ENCODE measurements at regions not wholly inside any gene's neighbourhood (a gene's known extent, or its start where the extent isn't known, plus 50 kb on each side); places are given as distances from the start of the nearest gene placed in this dataset.
"Not testable (repeated sequence)": the region's sequence is repeated elsewhere in the genome, so short reads cannot be mapped to it uniquely, and the experiment has no call there.

DNA sequence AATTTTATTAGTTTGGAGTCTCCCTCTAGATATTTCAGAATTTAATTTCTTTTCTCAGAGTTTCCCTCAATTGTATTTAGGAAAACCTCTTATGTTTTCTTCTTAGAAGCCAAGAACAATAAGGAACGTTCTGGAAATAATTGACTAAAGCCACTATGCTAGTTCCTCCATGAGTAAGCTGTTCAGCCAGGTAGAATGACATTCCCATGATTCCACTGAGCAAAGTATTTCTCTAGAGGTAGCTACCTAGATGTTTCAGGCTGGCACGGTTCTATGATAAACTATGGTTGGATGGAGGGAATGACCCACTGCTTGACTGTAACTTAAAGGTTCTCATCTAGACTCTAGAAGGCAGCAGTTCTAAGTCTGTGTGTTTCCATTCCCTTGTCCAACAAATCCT lies 62.4 kb downstream of the CLDN17 start:
- DNase-seq = no peak

DNA sequence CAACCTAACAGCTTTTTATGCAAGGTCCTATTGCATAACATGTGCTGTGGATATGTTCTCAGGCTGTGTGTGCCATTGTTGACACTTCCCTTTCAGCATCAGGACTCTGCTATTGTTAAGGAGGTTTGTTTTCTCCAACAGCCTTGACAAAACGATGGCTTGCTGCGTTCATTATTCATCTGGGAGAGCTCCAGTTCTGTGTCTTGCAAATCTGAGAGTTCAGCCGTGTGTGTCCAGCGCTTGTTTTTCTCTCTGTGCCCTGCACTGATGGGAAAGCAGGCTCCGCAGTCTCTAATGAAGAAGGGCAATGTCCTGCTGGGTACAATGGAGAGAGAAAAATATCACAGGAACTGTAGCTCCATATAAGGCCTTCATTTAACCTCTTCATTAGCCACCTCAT lies 63.7 kb downstream of the CLDN17 start:
- DNase-seq = peak; percentile 8

DNA sequence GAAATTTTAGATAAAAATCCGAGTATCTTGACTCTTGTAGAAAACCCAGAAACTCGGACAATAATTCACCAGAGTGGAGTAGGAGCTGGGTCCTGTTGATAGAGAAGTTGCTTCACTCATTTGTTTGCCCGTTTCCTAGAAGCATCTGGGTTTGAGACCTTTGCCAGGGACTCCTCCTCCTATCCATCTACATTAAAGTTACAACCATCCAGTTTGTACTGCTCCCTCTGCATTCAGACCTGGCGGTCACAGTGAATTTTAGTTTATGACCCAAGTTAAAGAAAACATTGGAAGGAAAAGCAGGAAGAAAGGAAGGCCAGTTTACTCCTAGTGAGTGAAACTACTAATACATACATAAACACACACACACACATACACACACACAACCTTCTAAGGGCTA lies 64.6 kb downstream of the CLDN17 start:
- no peak for DNase-seq

DNA sequence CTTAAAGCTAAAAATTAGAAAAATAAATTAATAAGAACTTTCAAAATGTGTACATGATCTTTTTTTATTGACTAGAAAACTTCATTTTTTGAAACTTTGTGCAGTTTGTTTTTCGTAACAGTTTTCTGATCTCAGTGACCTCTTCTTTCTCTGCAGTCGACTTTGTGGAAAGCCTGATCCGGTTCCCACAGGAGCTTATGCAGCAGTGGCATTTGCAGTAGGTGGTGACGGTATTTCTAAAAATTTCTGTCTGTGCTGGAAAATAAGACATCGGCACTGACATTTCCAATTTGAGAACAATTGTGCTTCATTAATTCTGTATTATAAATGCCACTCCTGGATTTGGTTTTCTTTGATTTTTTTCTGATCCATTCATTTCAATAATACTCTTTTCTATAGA lies 68.8 kb downstream of the CLDN17 start:
- DNase-seq = no peak

DNA sequence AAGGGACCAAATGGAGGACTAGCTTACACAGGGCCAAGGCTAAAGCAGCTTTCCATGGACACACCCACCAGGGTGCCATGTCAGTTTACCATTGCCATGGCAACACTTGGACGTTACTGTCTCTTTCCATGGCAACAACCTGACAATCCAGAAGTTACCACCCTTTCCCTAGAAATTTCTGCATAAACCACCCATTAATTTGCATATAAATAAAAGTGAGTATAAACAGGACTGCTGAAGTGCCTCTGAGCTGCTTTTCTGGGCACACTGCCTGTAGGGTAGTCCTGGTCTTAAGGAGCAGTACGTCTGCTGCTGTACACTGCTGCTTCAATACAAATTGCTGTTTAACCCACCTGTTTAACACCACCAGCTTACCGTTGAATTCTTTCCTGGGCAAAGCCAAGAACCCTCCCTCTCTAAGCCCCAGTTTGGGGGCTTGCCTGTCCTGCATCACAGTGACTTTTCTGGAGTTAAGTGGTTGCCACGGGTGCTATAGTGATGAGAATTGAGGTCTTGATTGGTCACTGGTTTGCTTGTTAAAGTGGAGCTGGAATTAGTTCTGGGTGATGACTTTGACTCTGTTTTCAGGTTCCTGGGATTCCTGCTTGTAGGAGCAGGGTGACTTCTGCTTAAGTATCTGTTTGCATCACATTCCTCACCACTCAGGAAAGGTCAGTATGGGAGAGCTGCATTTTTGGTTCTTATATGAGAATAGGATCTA lies 83.2 kb downstream of the CLDN17 start:
- peak; percentile 6 for DNase-seq

DNA sequence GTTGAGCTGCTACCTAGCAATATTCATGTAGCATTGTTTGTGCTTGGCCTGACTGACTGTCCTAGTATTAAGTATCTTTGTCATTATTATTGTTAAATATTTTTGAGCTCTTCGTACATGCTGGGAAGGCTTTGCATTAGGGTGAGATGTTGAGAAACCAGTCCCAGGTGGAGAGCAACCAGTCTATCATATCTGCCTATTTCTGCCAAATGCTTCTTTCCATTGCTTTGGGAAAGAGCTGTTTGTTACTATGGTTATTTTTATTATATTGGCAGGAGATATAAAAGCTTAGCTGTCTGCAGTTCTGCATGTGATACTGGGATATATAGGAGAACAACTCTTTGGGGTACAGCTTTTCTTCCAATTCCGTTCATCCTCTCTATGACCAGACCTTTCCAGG lies 85.1 kb downstream of the CLDN17 start:
- no peak for DNase-seq

DNA sequence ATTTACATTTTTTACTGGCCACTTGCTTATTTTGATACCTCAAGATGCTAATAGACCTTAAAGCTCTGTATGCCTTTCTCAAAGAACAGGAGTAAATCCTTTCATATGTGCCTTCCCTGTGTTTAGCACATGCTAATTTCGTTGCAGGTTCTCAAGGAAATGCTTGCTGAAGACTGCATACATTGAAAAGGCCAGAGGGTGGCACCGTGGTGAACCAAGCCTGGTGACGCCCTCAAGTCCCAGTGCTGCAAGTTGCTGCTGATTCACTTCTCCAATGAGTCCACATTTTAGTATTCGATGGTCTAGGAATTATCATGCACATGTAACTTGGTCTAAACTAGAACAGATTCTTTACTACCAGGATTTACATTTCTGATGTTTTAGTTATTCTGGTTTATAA lies 94.1 kb downstream of the CLDN17 start:
- DNase-seq = no peak

DNA sequence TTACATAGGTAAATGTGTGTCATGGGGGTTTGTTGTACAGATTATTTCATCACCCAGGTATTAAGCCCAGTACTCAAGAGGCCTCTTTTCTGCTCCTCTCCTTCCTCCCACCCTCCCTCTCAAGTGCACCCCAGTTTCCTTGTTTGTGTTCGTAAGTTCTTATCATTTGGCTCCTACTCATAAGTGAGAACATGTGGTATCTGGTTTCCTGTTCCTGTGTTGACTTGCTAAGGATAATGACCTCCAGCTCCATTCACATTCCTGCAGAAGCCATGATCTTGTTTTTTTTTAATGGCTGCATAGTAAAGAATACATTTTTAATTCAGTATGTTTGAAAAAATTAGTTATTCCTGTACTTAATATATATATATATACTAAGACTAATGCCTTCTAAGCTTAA lies 107.7 kb downstream of the CLDN17 start:
- no peak for DNase-seq

DNA sequence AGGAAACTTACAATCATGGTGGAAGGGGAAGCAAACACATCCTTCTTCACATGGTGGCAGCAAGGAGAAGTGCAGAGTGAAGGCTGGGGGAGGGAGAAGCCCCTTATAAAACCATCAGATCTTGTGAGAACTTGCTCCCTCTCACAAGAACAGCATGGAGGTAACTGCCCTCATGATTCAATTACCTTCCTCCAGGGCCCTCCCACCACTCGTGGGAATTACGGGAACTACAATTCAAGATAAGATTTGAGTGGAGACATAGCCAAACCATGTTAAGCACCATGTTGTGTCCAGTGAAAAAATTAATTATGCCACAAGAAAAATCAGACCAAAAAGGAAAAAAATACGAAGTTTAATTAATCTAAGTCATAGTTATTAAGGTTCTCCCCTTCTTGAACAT lies 109.5 kb downstream of the CLDN17 start:
- DNase-seq = no peak

DNA sequence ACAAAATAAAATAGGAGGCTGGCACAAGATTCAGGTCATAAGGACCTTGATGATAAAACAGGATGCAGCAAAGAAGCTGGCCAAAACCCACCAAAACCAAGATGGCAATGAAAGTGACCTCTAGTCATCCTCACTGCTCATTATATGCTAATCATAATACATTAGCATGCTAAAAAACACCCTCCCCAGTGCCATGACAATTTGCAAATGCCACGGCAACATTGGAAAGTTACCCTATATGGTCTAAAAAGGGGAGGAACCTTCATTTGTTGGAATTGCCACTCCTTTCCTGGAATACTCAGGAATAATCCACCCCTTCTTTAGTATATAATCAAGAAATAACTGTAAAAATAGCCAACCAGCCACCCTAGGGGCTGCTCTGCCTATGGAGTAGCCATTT lies 108.8 kb upstream of the GRIK1 start:
- DNase-seq = no peak

DNA sequence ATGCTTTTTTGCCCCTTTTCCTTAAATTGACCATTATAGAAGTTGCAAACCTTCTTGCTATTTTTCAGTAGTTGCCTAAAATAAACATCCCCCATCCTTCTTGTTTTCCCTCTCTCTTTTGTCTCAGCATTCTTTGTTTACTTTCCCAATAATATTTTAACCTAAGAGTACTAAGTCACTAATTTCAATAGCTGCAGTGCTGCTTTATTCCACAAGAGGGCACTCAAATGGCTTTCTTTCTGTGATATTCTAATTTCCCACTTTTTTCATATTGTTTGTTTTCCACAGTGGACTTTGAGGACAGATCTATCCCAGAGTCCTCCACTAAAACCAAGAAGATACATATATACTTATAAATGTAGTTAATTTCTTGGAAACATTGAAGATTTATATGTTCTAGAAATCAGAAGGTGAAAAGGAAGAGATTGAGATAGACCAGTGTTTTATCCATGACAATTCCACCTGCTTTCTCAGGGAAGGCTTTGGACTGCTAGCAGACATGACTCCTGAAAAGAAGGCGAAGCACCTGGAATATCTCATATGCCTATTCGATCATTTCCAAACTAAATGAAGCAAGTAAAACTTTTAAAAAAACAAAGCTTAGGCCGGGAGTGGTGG lies 104.8 kb upstream of the GRIK1 start:
- peak; percentile 1 for DNase-seq

DNA sequence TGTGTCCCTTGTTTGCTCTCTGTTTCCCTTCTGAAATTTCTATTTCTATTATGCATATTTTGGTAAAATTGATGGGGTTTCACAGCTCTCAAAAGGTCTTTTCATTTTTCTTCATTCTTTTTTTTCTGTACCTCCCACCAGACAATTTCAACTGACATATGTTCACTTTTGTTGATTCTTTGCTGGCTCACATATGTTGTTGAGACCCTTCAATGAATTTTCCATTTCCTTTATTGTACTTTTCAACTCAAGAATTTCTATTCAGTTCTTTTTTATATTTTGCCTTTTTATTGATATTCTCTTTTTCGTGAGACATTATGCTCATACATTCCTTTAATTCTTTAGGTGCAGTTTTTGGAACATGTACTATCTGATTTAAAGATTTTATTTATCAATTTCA lies 102.6 kb upstream of the GRIK1 start:
- DNase-seq = no peak

DNA sequence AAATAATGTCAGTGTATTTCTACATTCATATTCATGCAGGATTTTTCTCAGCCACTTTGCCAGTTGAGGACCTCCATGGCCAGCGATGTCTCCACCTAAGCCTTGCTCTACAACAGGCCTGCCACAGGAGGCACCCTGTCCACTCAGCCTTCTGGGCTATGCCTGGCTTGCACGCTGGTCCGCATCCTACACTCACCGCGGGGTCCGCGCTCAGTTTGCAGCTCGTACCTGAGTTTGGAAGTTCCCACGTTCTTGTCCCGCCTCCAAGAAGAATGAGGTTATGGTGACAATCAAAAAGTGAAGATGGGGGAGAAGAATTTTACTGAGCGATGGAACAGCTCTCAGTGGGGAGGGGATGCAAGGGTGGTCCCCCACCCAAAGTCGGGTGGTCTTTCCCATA lies 93.6 kb upstream of the GRIK1 start:
- no peak for DNase-seq

DNA sequence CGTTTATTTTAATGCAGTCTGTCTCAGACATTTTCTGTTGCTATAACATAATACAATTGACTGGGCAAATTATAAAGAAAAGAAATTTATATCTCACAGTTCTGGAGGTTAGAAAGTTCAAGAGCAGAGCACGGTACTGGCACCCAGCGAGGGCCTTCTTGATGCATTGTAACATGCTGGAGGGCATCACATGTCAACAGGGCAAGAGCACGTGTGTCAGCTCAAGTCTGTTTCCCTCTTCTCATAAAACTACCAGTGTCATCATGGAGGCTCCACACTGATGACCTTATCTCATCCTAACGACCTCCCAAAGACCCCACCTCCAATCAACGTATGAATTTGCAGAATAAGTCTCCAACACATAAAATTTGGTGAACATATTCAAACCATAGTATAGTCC lies 90.6 kb upstream of the GRIK1 start:
- no peak for DNase-seq

DNA sequence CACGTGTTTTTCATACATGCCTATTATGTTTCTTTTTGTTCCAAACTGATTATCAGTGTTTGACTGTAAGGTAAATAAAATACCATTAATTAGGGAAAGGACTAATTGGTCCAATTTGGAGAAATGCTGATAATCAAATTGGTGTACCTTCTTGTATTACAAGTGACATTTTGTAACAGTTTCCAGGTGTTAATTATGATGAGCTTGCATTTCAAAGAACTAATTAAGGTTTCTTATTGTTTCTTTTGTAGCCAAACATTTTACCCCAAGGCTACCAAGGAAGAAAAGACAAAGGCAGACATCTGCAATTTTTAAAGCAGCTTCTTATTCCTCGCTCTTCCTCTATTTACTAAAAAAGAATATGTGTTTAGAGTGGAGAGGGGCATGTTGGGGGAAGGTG lies 88.7 kb upstream of the GRIK1 start:
- DNase-seq = no peak

DNA sequence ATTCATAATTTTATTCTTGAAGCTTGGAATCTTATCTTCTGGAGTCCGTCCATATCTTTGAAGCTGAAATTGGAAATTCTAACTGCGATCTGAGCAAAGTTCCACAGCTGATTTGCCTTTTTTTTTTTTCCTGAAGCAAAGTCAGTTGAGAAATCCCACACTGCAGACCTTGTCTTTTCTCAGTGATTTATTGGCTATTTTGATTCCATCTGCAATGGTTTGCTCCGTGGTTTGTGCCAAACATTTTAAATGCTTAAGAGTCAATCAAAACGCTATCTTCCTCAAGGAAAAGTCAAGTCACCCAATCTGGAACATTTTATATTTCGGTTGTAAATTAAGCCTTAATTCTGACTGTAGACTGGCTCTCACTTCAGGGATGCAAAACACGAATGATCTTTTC lies 88.2 kb upstream of the GRIK1 start:
- DNase-seq = no peak

DNA sequence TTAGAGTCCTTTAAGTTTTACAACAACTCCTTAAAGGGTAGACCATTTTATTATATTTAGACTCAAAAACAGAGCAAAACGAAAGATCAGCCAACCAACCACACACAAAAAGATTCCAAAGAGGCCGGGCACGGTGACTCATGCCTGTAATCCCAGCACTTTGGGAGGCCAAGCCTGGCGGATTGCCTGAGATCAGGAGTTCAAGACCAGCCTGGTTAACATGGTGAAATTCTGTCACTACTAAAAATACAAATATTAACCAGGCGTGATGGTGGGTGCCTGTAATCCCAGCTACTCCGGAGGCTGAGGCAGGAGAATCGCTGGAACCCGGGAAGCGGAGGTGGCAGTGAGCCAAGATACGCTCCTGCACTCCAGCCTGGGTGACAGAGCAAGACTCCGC lies 83.3 kb upstream of the GRIK1 start:
- DNase-seq = not testable (repeated sequence)

DNA sequence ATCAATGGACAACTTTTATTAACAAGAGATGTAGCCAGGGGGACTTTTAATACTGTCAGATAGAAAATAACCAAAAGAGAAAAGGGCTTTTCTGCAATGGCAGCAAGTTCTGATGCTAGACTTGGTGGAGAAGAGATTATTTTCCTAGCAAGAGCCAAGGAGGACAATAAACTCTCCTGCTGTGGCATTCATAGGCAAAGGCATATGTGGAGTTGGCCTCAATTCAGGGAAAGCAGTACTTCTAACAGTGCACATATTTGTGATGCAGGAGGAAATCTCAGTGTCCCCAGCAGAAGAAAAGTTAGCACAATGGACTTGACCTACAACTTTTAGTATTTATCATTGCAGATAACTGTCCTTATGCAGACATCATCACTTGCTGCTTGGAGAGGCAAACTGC lies 75.1 kb upstream of the GRIK1 start:
- no peak for DNase-seq

DNA sequence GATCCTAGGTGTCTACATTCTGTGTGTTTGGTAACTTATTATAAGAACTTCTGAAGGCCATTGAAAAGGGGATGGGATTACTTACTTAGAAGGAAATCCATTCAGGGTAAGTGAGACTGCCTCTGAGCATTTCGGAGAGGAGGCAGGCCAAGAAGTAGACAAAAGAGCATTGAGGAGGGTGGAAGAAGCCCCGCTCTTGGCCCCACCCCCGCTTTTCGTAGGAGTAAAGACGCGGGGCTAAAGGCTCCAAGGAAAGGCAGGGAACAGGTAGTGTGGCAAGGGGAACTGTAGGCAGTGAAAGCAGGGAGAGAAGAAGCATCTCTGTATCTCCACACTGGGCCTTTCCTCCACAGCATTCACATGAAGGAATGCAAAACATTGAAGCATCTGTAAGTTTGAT lies 51.8 kb upstream of the GRIK1 start:
- no peak for DNase-seq

DNA sequence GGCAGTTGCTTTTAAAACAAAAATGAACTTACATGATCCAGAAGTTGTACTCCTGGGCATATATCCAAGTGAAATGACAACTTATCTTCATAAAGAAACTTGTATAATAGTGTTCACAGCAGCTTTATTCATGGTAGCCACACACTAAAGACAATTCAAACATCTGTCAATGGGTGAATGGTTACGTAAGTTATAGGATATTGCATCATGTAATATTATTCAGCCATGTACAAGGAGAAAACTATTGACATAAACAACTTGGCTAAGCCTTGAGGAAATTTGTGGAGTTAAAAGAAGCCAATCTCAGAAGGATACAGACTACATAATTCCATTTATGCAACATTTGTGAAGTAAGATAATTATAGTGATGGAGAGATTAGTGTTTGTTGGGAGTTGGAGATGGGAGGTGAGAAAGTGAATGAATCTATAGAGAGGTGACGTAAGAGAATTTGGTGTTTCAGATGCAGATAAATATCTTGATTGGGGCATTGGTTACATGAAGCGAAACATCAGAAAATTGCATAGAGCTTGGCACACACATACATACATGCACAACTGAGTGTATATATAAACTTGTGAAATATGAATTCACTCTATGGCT lies 49.9 kb upstream of the GRIK1 start:
- no peak for DNase-seq
